Tibial nerve (tissue), 4 donors: ENCODE measurements at regions not wholly inside any gene's neighbourhood (a gene's known extent, or its start where the extent isn't known, plus 50 kb on each side); places are given as distances from the start of the nearest gene placed in this dataset.

Experiments used
- DNase-seq, 2 donors: peaks; one replicate each; pipeline ENCODE4 v3.0.0-alpha.2; 2019; ENCODE audit warnings: low spot score in 2 of 2
- H3K27ac ChIP-seq, 4 donors: fragments of 200-600 bp; sonication (generic) in 3 of 4; one replicate each; pipeline ENCODE4 v1.5.1; 2017 to 2019; ENCODE audit warnings: mild to moderate bottlenecking in 1 of 4
- H3K27me3 ChIP-seq, 2 donors: fragments of 200-600 bp; sonication (generic) in 1 of 2; one replicate each; pipeline versions ENCODE4 v1.5.1 to v1.6.0; 2017 to 2019
- H3K36me3 ChIP-seq, 3 donors: fragments of 200-600 bp; sonication (generic); one replicate each; pipeline ENCODE4 v1.5.1; 2018 to 2019
- H3K4me1 ChIP-seq, 4 donors: fragments of 200-600 bp; sonication (generic) in 3 of 4; one replicate each; pipeline ENCODE4 v1.5.1; 2017 to 2019
- H3K4me3 ChIP-seq, 4 donors: fragments of 200-600 bp; sonication (generic) in 3 of 4; one replicate each; pipeline ENCODE4 v1.5.1; 2017 to 2019; ENCODE audit warnings: mild to moderate bottlenecking in 1 of 4, moderate library complexity in 1 of 4
- H3K9me3 ChIP-seq, 4 donors: fragments of 200-600 bp; sonication (generic) in 3 of 4; one replicate each; pipeline ENCODE4 v1.5.1; 2017 to 2019
- CTCF ChIP-seq, 5 experiments: fragments of 200-600 bp in 3 of 5; fragments of 450-650 bp in 2 of 5; sonication (generic) in 3 of 5; IDR thresholded peaks; one replicate each; pipeline ENCODE4 v1.5.1; 2016 to 2019; ENCODE audit warnings: antibody characterized with exemption in 5 of 5, mild to moderate bottlenecking in 3 of 5, moderate library complexity in 2 of 5
- EP300 ChIP-seq, 2 donors: sonication (generic); formaldehyde crosslinking; IDR thresholded peaks; one replicate each; pipeline ENCODE4 v1.6.1; 2017; ENCODE audit warnings: antibody characterized with exemption in 2 of 2, mild to moderate bottlenecking in 1 of 2
- POLR2A ChIP-seq, 2 donors: fragments of 450-650 bp; IDR thresholded peaks; one replicate each; pipeline ENCODE4 v1.6.1; 2017; ENCODE audit warnings: antibody characterized with exemption in 2 of 2, mild to moderate bottlenecking in 2 of 2, moderate library complexity in 2 of 2
- whole genome bisulfite sequencing, 2 donors: methylation state at CpG; one replicate each; pipeline ENCODE4 v1.1.5; 2018; 5-methylcytosine and 5-hydroxymethylcytosine counted together

GRCh38 chr5:161036296-161036695 lies 184.3 kb upstream of the ATP10B start:
- no peaks in the 10 kb centered on the region for H3K36me3 ChIP-seq
- WGBS, 2 donors: 80 to 81% methylated on average over 3 of the region's 3 CpGs
- no peak overlapping the region for H3K4me3 ChIP-seq
- TF ChIP-seq EP300 (IDR thresholded peaks at IDR 0.05): no peak
- TF ChIP-seq CTCF (IDR thresholded peaks at IDR 0.05): no peak
- TF ChIP-seq POLR2A (IDR thresholded peaks at IDR 0.05): no peak
- DNase-seq: no peak
- H3K27me3 ChIP-seq: no peaks in the 10 kb centered on the region
- H3K27ac ChIP-seq: no peak overlapping the region
- no peaks in the 10 kb centered on the region for H3K9me3 ChIP-seq
- no peaks in the 10 kb centered on the region for H3K4me1 ChIP-seq

DNA sequence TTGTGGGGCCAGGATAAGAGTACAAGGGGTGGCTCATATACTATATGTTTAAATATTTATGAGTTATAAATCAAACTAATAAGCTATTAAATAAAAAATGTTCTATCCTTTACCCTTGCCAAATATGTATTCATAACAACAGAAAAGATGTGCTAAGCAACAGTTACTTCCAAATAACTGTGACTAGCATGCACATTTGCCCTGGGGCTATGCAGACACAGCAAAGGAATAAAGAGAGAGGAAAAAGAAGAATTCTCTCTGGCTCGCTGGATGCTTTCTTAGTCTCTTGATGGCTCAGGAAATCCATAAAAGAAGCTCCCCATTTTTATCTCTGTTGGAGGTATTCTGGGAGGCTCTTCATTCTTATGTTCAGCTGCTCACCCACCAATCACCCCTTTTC lies 182.4 kb upstream of the ATP10B start:
- Histone ChIP-seq H3K4me3 (no peak overlapping the region), H3K4me1 (no peaks in the 10 kb centered on the region), H3K27ac (no peak overlapping the region), H3K27me3 (no peaks in the 10 kb centered on the region), H3K9me3 (no peaks in the 10 kb centered on the region), H3K36me3 (no peaks in the 10 kb centered on the region)
- no peak for DNase-seq
- TF ChIP-seq EP300 (IDR thresholded peaks at IDR 0.05) (no peak), POLR2A (IDR thresholded peaks at IDR 0.05) (no peak), CTCF (IDR thresholded peaks at IDR 0.05) (no peak)
- 52 to 54% methylated on average over 1 of the region's 1 CpG for WGBS, 2 donors

DNA sequence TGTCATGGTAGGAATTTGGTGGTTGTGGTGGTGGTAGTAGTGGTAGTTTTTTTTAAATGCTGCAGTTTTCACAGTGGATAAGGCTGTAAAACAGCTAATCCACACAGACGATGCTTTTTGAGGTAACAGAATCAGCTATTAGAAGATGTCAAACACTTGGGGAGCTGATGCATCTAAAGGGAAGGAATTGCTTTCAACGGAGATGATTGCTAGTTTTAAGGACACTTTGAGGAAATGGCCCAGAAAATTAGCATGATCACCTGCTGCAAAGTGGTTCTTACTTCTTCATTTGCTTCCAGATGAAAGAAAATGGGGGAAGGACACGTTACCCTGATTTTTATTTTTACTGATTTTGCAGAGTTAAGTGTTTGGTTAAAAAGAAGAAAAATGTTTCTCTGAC lies 178.2 kb upstream of the ATP10B start:
- H3K27me3 ChIP-seq: no peaks in the 10 kb centered on the region
- 27 to 34% methylated on average over 3 of the region's 3 CpGs for WGBS, 2 donors
- no peak overlapping the region for H3K4me3 ChIP-seq
- H3K27ac ChIP-seq: no peak overlapping the region
- DNase-seq: no peak
- no peaks in the 10 kb centered on the region for H3K36me3 ChIP-seq
- TF ChIP-seq CTCF (IDR thresholded peaks at IDR 0.05) (no peak), POLR2A (IDR thresholded peaks at IDR 0.05) (no peak), EP300 (IDR thresholded peaks at IDR 0.05) (no peak)
- no peaks in the 10 kb centered on the region for H3K4me1 ChIP-seq
- H3K9me3 ChIP-seq: no peaks in the 10 kb centered on the region

- H3K9me3 ChIP-seq: no peaks in the 10 kb centered on the region
- no peaks in the 10 kb centered on the region for H3K36me3 ChIP-seq
- no peaks in the 10 kb centered on the region for H3K27me3 ChIP-seq
- H3K4me3 ChIP-seq: no peak overlapping the region
- H3K27ac ChIP-seq: no peak overlapping the region
- DNase-seq: no peak
- no peaks in the 10 kb centered on the region for H3K4me1 ChIP-seq
- TF ChIP-seq CTCF (IDR thresholded peaks at IDR 0.05) (no peak), POLR2A (IDR thresholded peaks at IDR 0.05) (no peak), EP300 (IDR thresholded peaks at IDR 0.05) (no peak)
Measured at GRCh38 chr5:161027763-161028162, 175.8 kb upstream of the ATP10B start.

- Histone ChIP-seq H3K27ac (no peak overlapping the region), H3K27me3 (no peaks in the 10 kb centered on the region), H3K9me3 (no peaks in the 10 kb centered on the region), H3K4me3 (no peak overlapping the region), H3K36me3 (no peaks in the 10 kb centered on the region), H3K4me1 (no peaks in the 10 kb centered on the region)
- 87 to 89% methylated on average over 4 of the region's 4 CpGs for WGBS, 2 donors
- no peak for TF ChIP-seq CTCF (IDR thresholded peaks at IDR 0.05)
- no peak for TF ChIP-seq POLR2A (IDR thresholded peaks at IDR 0.05)
- TF ChIP-seq EP300 (IDR thresholded peaks at IDR 0.05): no peak
- DNase-seq: no peak
Measured at GRCh38 chr5:161023551-161023950, 171.5 kb upstream of the ATP10B start.
